ENCODE measurements at regions not wholly inside any gene's neighbourhood (a gene's known extent, or its start where the extent isn't known, plus 50 kb on each side); places are given as distances from the start of the nearest gene placed in this dataset.

GRCh38 chr21:28357743-28358142, 634.9 kb downstream of the LTN1 start:
- Histone ChIP-seq H3K79me2 (replicated peaks; ENCODE audit: insufficient read depth) (no peaks in the 10 kb centered on the region), H3K36me3 (ENCODE audit: insufficient read depth) (no peaks in the 10 kb centered on the region), H3K27me3 (ENCODE audit: insufficient read depth) (no peaks in the 10 kb centered on the region), H2AFZ (no peak overlapping the region), H4K20me1 (replicated peaks; ENCODE audit: insufficient read depth) (no peaks in the 10 kb centered on the region), H3K4me3 (no peak overlapping the region), H3K4me2 (no peak overlapping the region), H3K9me2 (ENCODE audit: insufficient read depth) (peaks cover 7% of the 10 kb centered on the region; the same call in 1 of the 2 replicates), H3K27ac (ENCODE audit: low read depth) (no peak overlapping the region), H3F3A (replicated peaks; ENCODE audit: low read depth) (no peaks in the 10 kb centered on the region), H3K4me1 (ENCODE audit: insufficient read depth) (no peaks in the 10 kb centered on the region)
- no peak overlapping the region for H3K27ac Mint-ChIP-seq
- H3K36me3 Mint-ChIP-seq (ENCODE audit: low read depth): no peaks in the 10 kb centered on the region
- peaks cover 2% of the 10 kb centered on the region for H3K27me3 Mint-ChIP-seq (ENCODE audit: insufficient read depth, low read depth, poor library complexity)
- ATAC-seq (no peak), DNase-seq (ENCODE audit: low spot score) (no peak)
- H3K4me1 Mint-ChIP-seq: no peaks in the 10 kb centered on the region
- peaks cover 3% of the 10 kb centered on the region; the same call in 1 of the 3 replicates for H3K9me3 Mint-ChIP-seq
- TF ChIP-seq ZNF114 (CRISPR knock-in tag; IDR thresholded peaks at IDR 0.05) (no peak), POLR2AphosphoS5 (IDR thresholded peaks at IDR 0.05; ENCODE audit: low read depth) (no peak), CREB1 (CRISPR knock-in tag; IDR thresholded peaks at IDR 0.05; ENCODE audit: low read depth) (no peak), EZH2 (IDR thresholded peaks at IDR 0.05; ENCODE audit: low read depth, unreplicated experiment) (no peak)
- no peak overlapping the region for H3K4me3 Mint-ChIP-seq

GRCh38 chr21:28356422-28356821, 636.3 kb downstream of the LTN1 start:
- H3K9me2 ChIP-seq (ENCODE audit: insufficient read depth): peaks cover 7% of the 10 kb centered on the region; the same call in 1 of the 2 replicates
- TF ChIP-seq ETS1 (IDR thresholded peaks at IDR 0.05) (no peak), POLR2AphosphoS5 (IDR thresholded peaks at IDR 0.05; ENCODE audit: low read depth) (no peak), NANOG (IDR thresholded peaks at IDR 0.05; ENCODE audit: borderline replicate concordance) (no peak), STAT1 (IDR thresholded peaks at IDR 0.05; ENCODE audit: unreplicated experiment) (no peak), ZNF114 (CRISPR knock-in tag; IDR thresholded peaks at IDR 0.05) (no peak), CTCF (conservative IDR thresholded peaks at IDR 0.05; ENCODE audit: low read depth in 2 of 2) (no peak), ZNF331 (CRISPR knock-in tag; IDR thresholded peaks at IDR 0.05; ENCODE audit: low read depth) (no peak)

More at GRCh38 chr21:28356422-28356821, 636.3 kb downstream of the LTN1 start:
- Mint-ChIP-seq H3K4me3 (no peak overlapping the region), H3K36me3 (ENCODE audit: low read depth) (no peaks in the 10 kb centered on the region), H3K4me1 (no peaks in the 10 kb centered on the region), H3K27ac (no peak overlapping the region), H3K27me3 (ENCODE audit: insufficient read depth, low read depth, poor library complexity) (peaks cover 2% of the 10 kb centered on the region), H3K9me3 (peaks cover 3% of the 10 kb centered on the region; the same call in 1 of the 3 replicates)
- DNase-seq (ENCODE audit: low spot score) (no peak), ATAC-seq (no peak)
- Histone ChIP-seq H3K4me1 (ENCODE audit: insufficient read depth) (no peaks in the 10 kb centered on the region), H3K4me3 (no peak overlapping the region), H3K79me2 (replicated peaks; ENCODE audit: insufficient read depth) (no peaks in the 10 kb centered on the region), H3K27ac (ENCODE audit: low read depth) (no peak overlapping the region), H3K36me3 (ENCODE audit: insufficient read depth) (no peaks in the 10 kb centered on the region), H3K27me3 (ENCODE audit: insufficient read depth) (no peaks in the 10 kb centered on the region), H2AFZ (no peak overlapping the region), H4K20me1 (replicated peaks; ENCODE audit: insufficient read depth) (no peaks in the 10 kb centered on the region), H3F3A (replicated peaks; ENCODE audit: low read depth) (no peaks in the 10 kb centered on the region), H3K4me2 (no peak overlapping the region)

Data from GM23338 (cell line).